Mucosa of gallbladder (tissue), 1 donor: ENCODE measurements at regions not wholly inside any gene's neighbourhood (a gene's known extent, or its start where the extent isn't known, plus 50 kb on each side); places are given as distances from the start of the nearest gene placed in this dataset.

Experiments used
- DNase-seq: peaks from one replicate; pipeline ENCODE4 v3.0.0-alpha.2; 2020; ENCODE audit warnings: low spot score
- donor health status: DM: no; HTN: no; CAD: no.

- DNase-seq, result no peak
Observed at GRCh38 chr15:95286352-95286880, 1044.1 kb upstream of the NR2F2 start.

- no peak for DNase-seq
Observed at GRCh38 chr15:95287720-95288103, 1042.8 kb upstream of the NR2F2 start.

- no peak for DNase-seq
Observed at GRCh38 chr15:95288626-95289025, 1041.9 kb upstream of the NR2F2 start.

GRCh38 chr15:95290176-95290974 lies 1040.1 kb upstream of the NR2F2 start:
- no peak for DNase-seq

- DNase-seq, result no peak
Observed at GRCh38 chr15:95291898-95292472, 1038.5 kb upstream of the NR2F2 start.

- peak; percentile 78 for DNase-seq
Observed at GRCh38 chr15:95292785-95293450, 1037.6 kb upstream of the NR2F2 start.

- DNase-seq, result no peak
Observed at GRCh38 chr15:95293456-95294031, 1037.0 kb upstream of the NR2F2 start.

GRCh38 chr15:95295363-95295762 lies 1035.1 kb upstream of the NR2F2 start:
- no peak for DNase-seq

GRCh38 chr15:95295896-95296625 lies 1034.4 kb upstream of the NR2F2 start:
- no peak for DNase-seq

- DNase-seq, result no peak
Observed at GRCh38 chr15:95296643-95297042, 1033.9 kb upstream of the NR2F2 start.

- DNase-seq, result no peak
Observed at GRCh38 chr15:95298729-95299128, 1031.8 kb upstream of the NR2F2 start.

GRCh38 chr15:95300958-95301357 lies 1029.5 kb upstream of the NR2F2 start:
- no peak for DNase-seq

GRCh38 chr15:95302206-95302605 lies 1028.3 kb upstream of the NR2F2 start:
- no peak for DNase-seq

GRCh38 chr15:95302809-95303208 lies 1027.7 kb upstream of the NR2F2 start:
- no peak for DNase-seq

- DNase-seq, result no peak
Observed at GRCh38 chr15:95303713-95304112, 1026.8 kb upstream of the NR2F2 start.

- peak; percentile 23 for DNase-seq
Observed at GRCh38 chr15:95304151-95304946, 1026.2 kb upstream of the NR2F2 start.

- DNase-seq, result no peak
Observed at GRCh38 chr15:95304947-95305400, 1025.5 kb upstream of the NR2F2 start.

- no peak for DNase-seq
Observed at GRCh38 chr15:95307115-95307514, 1023.4 kb upstream of the NR2F2 start.

- no peak for DNase-seq
Observed at GRCh38 chr15:95319242-95319641, 1011.3 kb upstream of the NR2F2 start.

- DNase-seq, result no peak
Observed at GRCh38 chr15:95323796-95324195, 1006.7 kb upstream of the NR2F2 start.

GRCh38 chr15:95324656-95325055 lies 1005.8 kb upstream of the NR2F2 start:
- DNase-seq, result no peak
